HG02571 (cell line): ENCODE measurements at regions not wholly inside any gene's neighbourhood (a gene's known extent, or its start where the extent isn't known, plus 50 kb on each side); places are given as distances from the start of the nearest gene placed in this dataset.
"Not testable (repeated sequence)": the region's sequence is repeated elsewhere in the genome, so short reads cannot be mapped to it uniquely, and the experiment has no call there.

Experiments
- ATAC-seq: cut with Tn5 transposase; IDR thresholded peaks from one replicate; pipeline ENCODE4 v1.9.1; 2021; ENCODE audit warnings: mild to moderate bottlenecking, moderate library complexity; ENCODE audit not compliant: unreplicated experiment

- ATAC-seq = not testable (repeated sequence)
Observed at GRCh38 chr2:12628541-12628940, 88.2 kb upstream of the TRIB2 start.

- no peak for ATAC-seq
Observed at GRCh38 chr2:12636837-12637581, 79.7 kb upstream of the TRIB2 start.

GRCh38 chr2:12637754-12638153 lies 79.0 kb upstream of the TRIB2 start:
- ATAC-seq = no peak

- ATAC-seq = no peak
Observed at GRCh38 chr2:12641441-12641840, 75.3 kb upstream of the TRIB2 start.

DNA sequence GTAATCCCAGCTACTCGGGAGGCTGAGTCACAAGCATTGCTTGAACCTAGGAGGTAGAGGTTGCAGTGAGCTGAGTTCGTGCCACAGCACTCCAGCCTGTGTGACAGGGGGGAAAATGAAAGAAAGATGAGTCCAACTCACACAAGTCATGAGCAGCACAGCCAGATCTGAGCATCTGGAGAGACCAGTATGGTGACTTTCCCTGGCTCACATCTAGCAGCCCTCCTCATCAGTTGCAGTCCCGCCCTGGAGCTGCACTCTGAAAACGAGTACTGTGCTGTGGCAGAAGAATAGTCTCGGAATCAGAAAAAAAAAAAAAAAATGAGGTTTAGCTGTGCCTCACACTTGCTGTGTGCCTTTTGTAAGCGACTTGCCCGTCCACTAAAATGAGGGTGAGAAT lies 74.4 kb upstream of the TRIB2 start:
- ATAC-seq = no peak

- ATAC-seq = no peak
Observed at GRCh38 chr2:12642859-12643258, 73.9 kb upstream of the TRIB2 start.

DNA sequence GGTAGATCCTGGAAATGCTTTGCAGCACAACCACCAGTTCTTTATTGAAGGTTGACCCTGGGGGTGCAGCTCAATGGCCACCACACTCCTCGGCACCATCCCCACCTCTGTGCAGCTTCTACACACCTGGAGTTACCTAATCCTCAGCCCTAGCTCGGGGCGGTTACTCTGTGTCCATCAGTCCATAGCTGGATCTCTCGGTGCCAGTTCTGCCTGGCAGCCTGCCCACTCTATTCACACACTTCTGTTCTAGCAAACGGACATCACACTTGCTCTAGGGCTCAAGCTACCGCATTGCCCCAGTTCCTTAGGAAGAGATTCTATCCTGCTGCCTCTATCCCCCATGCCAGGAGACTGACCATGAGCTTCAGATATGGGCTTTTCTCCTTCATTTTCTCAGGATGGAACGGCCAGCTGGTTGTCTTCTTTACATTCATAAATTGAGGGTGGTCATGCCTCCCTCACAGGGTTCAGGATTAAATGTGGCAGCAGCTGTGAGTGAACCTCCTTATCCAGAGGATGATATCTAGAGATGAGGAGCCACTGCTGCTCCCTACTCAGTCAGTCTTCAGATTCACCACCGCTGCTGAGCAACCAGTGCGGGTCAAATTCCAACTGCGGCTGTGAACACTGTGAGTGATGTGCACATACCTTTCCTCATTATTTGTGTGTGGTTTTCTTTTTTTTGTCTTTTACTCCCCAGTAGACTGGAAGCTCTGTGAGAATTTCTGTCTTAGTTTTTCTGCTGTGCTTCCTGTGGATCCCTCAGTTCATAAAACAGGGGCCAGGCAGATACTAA lies 66.9 kb upstream of the TRIB2 start:
- no peak for ATAC-seq

GRCh38 chr2:12651641-12652040 lies 65.1 kb upstream of the TRIB2 start:
- no peak for ATAC-seq

GRCh38 chr2:12652723-12653122 lies 64.0 kb upstream of the TRIB2 start:
- ATAC-seq = no peak

GRCh38 chr2:12657560-12657959 lies 59.2 kb upstream of the TRIB2 start:
- no peak for ATAC-seq

DNA sequence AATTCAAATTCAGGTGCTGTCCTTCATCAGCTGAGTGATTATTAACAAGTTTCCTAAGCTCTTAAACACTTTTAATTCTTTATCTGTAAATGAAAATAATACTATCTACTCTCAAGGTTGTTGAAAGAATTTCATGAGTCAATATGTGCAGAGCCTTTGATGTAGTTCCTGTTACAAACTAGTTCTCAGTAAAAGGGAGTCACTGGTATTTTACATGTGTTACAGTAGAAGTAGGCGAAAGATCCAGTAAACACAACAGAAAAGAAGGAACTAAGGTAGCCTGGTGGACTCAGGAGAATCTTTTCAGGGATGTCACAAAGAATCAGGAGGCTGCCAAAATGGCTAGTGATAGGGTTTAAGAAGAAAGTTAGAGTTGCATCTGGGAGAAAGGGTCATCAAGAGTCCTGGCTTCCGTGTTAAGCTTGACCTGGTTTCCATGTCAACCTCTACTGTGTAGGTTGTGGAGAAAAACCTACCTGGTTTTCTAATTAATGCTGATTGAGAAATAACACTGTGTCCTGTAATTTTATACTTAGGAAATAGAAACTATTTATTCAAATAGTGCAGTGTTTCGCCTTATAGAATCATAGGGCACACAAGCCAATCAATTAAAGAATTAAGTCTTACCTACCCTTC lies 58.3 kb upstream of the TRIB2 start:
- no peak for ATAC-seq

DNA sequence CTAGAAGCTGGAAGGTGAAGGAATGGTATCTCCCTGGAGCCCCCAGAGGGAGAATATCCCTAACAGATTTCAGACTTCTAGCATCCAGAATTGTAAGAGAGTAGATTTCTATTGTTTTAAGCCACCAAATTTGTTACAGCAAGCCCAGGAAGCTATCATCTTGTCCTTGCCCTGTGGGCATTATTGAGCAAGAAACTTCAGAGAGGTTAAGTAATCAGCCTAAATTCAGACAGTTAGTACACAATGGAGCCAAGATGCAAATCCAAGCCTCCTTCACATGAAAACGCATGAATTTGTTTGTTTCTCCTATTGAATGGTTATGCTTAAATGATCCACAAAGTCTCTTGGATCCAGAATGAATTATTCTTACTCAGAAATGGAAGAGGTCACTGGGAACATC lies 55.2 kb upstream of the TRIB2 start:
- no peak for ATAC-seq

DNA sequence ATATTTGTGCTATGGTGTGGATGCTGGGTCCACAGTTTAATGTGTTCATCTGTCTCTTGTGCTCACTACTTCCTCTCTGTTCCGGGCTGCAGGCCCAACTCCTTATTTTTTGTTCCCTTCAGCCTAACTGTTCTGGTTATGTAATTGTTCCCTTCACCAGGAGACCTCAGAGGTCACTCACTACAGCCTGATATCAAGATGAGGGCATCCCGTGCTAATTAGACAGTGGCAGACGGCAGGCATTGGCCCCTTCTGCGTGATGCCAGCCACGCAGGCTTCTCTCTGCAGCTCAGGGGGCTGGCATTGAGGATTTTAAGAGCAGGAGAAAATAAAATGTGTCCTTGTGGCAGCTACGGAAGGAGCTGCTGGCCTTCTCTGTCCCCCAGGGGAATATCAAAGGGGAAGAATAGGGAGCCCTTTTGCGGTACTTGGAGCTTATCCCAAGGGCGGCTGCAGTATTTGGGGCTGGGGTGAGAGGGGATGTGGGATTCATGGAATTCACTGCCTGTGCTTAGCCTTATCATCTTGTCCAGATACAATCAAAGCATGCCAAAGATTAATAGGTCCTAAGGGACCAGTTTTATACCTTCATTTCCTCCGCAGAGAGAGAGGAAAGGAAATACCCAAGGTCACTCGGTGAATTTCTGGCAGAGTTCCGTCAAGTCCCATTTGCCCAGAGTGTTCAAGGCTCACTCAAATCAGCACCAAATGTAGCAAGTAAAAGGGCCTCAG lies 53.3 kb upstream of the TRIB2 start:
- ATAC-seq = no peak

- no peak for ATAC-seq
Observed at GRCh38 chr2:12665334-12665733, 51.4 kb upstream of the TRIB2 start.

DNA sequence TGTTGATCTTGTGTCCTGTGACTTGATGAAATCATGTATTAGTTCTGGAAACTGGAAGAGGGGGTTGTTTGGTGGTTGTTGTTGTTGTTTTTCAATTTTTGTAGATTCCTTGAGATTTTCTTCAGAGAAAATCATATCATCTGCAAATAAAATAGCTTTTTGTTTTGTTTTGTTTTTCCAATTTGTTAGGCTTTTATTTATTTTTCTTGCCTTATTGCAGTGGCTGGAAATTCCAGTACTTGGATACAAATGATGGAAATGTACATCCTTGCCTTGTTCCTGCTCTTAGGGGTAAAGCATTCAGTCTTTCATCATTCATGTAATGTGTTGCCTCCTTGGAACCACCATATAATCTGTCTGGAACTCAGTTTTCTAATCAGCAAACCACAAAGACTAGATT lies 50.3 kb upstream of the TRIB2 start:
- no peak for ATAC-seq
